Suprapubic skin (tissue), 4 donors: ENCODE measurements at regions not wholly inside any gene's neighbourhood (a gene's known extent, or its start where the extent isn't known, plus 50 kb on each side); places are given as distances from the start of the nearest gene placed in this dataset.

Source experiments
- DNase-seq, 2 donors: peaks; one replicate each; pipeline ENCODE4 v3.0.0-alpha.2; 2019; ENCODE audit warnings: low spot score in 2 of 2
- H3K27ac ChIP-seq: fragments of 200-600 bp; sonication (generic); one replicate; pipeline ENCODE4 v1.5.1; 2019
- H3K27me3 ChIP-seq: fragments of 200-600 bp; sonication (generic); one replicate; pipeline ENCODE4 v1.5.1; 2019
- H3K36me3 ChIP-seq: fragments of 200-600 bp; sonication (generic); one replicate; pipeline ENCODE4 v1.5.1; 2019
- H3K4me1 ChIP-seq: fragments of 200-600 bp; sonication (generic); one replicate; pipeline ENCODE4 v1.5.1; 2019
- H3K4me3 ChIP-seq: fragments of 200-600 bp; sonication (generic); one replicate; pipeline ENCODE4 v1.5.1; 2019; ENCODE audit warnings: mild to moderate bottlenecking
- H3K9me3 ChIP-seq: fragments of 200-600 bp; sonication (generic); one replicate; pipeline ENCODE4 v1.5.1; 2019
- CTCF ChIP-seq, 2 donors: fragments of 200-600 bp in 1 of 2; fragments of 450-650 bp in 1 of 2; sonication (generic) in 1 of 2; IDR thresholded peaks; one replicate each; pipeline ENCODE4 v1.5.1; 2016 to 2019; ENCODE audit warnings: antibody characterized with exemption in 2 of 2, mild to moderate bottlenecking in 1 of 2, moderate library complexity in 1 of 2
- EP300 ChIP-seq: sonication (generic); formaldehyde crosslinking; IDR thresholded peaks from one replicate; pipeline ENCODE4 v1.6.1; 2017; ENCODE audit warnings: antibody characterized with exemption
- POLR2A ChIP-seq, 2 donors: fragments of 450-650 bp; IDR thresholded peaks; one replicate each; pipeline ENCODE4 v1.6.1; 2017; ENCODE audit warnings: antibody characterized with exemption in 2 of 2, mild to moderate bottlenecking in 2 of 2, moderate library complexity in 2 of 2
- POLR2AphosphoS5 ChIP-seq, 3 donors: sonication (generic); formaldehyde crosslinking; IDR thresholded peaks; one replicate each; pipeline ENCODE4 v1.6.1; 2017; ENCODE audit warnings: antibody characterized with exemption in 3 of 3
- WGBS: methylation state at CpG from one replicate; pipeline ENCODE4 v1.1.5; 2018; 5-methylcytosine and 5-hydroxymethylcytosine counted together

- H3K4me1 ChIP-seq, result peaks cover 32% of the 10 kb centered on the region
- no peaks in the 10 kb centered on the region for H3K36me3 ChIP-seq
- no peaks in the 10 kb centered on the region for H3K27me3 ChIP-seq
- TF ChIP-seq POLR2A (IDR thresholded peaks at IDR 0.05) (no peak), CTCF (IDR thresholded peaks at IDR 0.05) (no peak), POLR2AphosphoS5 (IDR thresholded peaks at IDR 0.05) (peak in 2 of 3 donors; percentile 20 to 71), EP300 (no peak)
- H3K4me3 ChIP-seq, result no peak overlapping the region
- no peak overlapping the region for H3K27ac ChIP-seq
- WGBS, result 15% methylated on average over 13 of the region's 13 CpGs
- no peaks in the 10 kb centered on the region for H3K9me3 ChIP-seq
- DNase-seq, result peak; percentile 81 to 87
Observed at GRCh38 chr2:111698743-111699554, 185.0 kb downstream of the ANAPC1 start.

DNA sequence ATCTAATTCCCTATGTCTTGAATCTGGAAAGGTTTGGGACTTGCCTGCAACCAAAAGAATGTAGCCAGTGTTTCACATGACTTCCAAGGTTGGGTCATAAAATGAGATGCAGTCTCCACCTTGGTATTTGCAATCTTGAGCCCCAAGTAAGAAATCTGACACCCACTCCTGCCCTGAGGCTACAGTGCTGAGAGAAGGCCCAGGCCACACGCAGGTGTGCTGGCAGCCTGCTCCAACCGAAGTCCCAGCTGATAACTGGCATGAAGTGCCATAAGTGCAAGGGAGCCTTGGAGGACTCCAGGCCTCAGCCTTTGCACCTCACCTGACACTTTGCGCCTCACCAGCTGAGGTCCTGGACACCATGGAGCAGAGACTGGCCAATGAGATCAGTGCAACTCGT, 182.7 kb downstream of the ANAPC1 start:
- TF ChIP-seq CTCF (IDR thresholded peaks at IDR 0.05) (no peak), POLR2A (IDR thresholded peaks at IDR 0.05) (no peak), EP300 (no peak), POLR2AphosphoS5 (IDR thresholded peaks at IDR 0.05) (no peak)
- Histone ChIP-seq H3K4me1 (peaks cover 44% of the 10 kb centered on the region), H3K9me3 (no peaks in the 10 kb centered on the region), H3K36me3 (no peaks in the 10 kb centered on the region), H3K4me3 (no peak overlapping the region), H3K27ac (no peak overlapping the region), H3K27me3 (no peaks in the 10 kb centered on the region)
- peak; percentile 47 to 66 for DNase-seq
- WGBS, result 87% methylated on average over 4 of the region's 4 CpGs

DNA sequence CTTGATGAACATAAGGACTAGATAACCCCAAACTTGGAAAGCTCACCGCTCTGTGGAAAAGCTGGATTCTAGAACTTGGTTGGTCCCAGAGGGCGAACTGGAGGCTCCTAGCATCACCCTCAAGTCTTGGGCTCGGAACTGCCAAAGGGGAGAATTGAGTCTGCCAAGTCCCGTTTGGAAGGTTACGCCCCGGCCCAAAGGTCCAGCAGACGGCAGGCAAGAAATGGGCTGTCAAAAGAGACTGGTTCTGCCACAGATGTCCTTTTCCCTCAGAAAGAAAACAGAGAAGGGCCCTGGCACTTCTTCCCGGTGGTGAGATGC, 182.2 kb downstream of the ANAPC1 start:
- Histone ChIP-seq H3K4me1 (peaks cover 49% of the 10 kb centered on the region), H3K36me3 (no peaks in the 10 kb centered on the region), H3K4me3 (no peak overlapping the region), H3K27ac (no peak overlapping the region), H3K27me3 (no peaks in the 10 kb centered on the region), H3K9me3 (no peaks in the 10 kb centered on the region)
- DNase-seq, result peak; percentile 20 to 52
- TF ChIP-seq CTCF (IDR thresholded peaks at IDR 0.05) (no peak), POLR2AphosphoS5 (IDR thresholded peaks at IDR 0.05) (no peak)
- 80% methylated on average over 8 of the region's 8 CpGs for WGBS

DNA sequence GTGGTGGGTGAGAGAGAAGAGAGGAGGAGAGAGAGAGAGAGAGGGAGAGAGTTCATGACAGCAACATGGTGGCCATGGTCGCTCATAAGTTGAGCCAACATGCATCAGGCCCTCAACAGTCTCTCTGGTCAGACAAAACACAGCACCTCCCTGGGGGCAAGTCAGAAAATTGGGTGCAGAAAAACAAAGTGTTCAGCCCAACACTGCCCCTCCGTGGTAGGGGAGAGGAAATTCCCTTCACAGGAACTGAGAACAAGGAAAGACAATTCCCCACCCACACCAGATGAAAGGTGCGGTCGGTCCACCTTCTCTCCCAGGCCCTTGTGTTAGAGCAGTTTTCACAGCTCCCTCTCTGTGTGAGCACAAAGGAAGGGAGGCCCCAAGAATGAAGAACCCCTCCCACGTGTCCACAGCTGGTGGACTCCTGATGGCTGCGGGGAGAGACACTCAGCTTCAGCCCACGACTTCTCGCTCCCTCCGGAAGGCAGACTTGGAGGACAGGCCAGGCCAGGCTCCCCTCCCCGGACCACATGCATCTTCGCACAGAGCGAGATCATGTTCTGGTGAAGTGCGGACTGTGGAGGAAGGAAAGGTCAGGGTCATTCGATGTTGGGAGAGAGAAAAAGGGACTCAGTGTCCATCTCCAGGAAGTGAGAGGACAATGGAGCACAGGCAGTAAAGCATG, 181.7 kb downstream of the ANAPC1 start:
- Histone ChIP-seq H3K4me3 (no peak overlapping the region), H3K27ac (no peak overlapping the region), H3K27me3 (no peaks in the 10 kb centered on the region), H3K4me1 (peaks cover 49% of the 10 kb centered on the region), H3K36me3 (no peaks in the 10 kb centered on the region), H3K9me3 (no peaks in the 10 kb centered on the region)
- 63% methylated on average over 14 of the region's 14 CpGs for WGBS
- DNase-seq, result peak; percentile 65 to 67
- peak; percentile 48 to 52 for TF ChIP-seq CTCF (IDR thresholded peaks at IDR 0.05)
- no peak for TF ChIP-seq EP300

DNA sequence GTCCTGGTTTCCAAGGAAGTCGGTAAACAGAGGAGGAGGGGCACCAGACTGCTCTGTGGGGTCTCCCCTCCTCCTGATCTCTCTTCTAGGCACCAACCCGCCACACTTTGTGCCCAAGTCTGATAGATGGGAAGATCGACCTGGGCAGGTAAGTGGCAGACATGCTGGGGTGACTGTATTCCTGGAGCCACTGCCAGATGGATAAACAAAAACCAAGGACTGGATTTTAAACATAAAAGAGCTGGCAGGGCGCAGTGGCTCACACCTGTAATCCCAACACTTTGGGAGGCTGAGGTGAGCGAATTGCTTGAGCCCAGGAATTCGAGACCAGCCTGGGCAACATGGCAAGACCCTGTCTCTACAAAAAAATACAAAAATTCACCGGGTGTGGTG, 181.2 kb downstream of the ANAPC1 start:
- Histone ChIP-seq H3K36me3 (no peaks in the 10 kb centered on the region), H3K27ac (no peak overlapping the region), H3K27me3 (no peaks in the 10 kb centered on the region), H3K4me1 (peaks cover 49% of the 10 kb centered on the region), H3K9me3 (no peaks in the 10 kb centered on the region), H3K4me3 (no peak overlapping the region)
- no peak for TF ChIP-seq POLR2A (IDR thresholded peaks at IDR 0.05)
- no peak for TF ChIP-seq POLR2AphosphoS5 (IDR thresholded peaks at IDR 0.05)
- TF ChIP-seq CTCF (IDR thresholded peaks at IDR 0.05), result no peak
- TF ChIP-seq EP300, result no peak
- DNase-seq, result peak in 1 of 2 donors; percentile 31
- 68% methylated on average over 7 of the region's 7 CpGs for WGBS
